ENCODE measurements at regions not wholly inside any gene's neighbourhood (a gene's known extent, or its start where the extent isn't known, plus 50 kb on each side); places are given as distances from the start of the nearest gene placed in this dataset.
"Not testable (repeated sequence)": the region's sequence is repeated elsewhere in the genome, so short reads cannot be mapped to it uniquely, and the experiment has no call there.

- DNase-seq (ENCODE audit: low read depth, low spot score), result no peak
These were observed 83.9 kb upstream of the TMEM178A start for GRCh38 chr2:39581866-39582265.

GRCh38 chr2:39583213-39583612, 82.5 kb upstream of the TMEM178A start:
- no peak for DNase-seq (ENCODE audit: low read depth, low spot score)

GRCh38 chr2:39583781-39584180, 81.9 kb upstream of the TMEM178A start:
- no peak for DNase-seq (ENCODE audit: low read depth, low spot score)

- no peak for DNase-seq (ENCODE audit: low read depth, low spot score)
These were observed 81.3 kb upstream of the TMEM178A start for GRCh38 chr2:39584283-39584965.

GRCh38 chr2:39585531-39585930, 80.2 kb upstream of the TMEM178A start:
- DNase-seq (ENCODE audit: low read depth, low spot score), result not testable (repeated sequence)

GRCh38 chr2:39587168-39587567, 78.5 kb upstream of the TMEM178A start:
- DNase-seq (ENCODE audit: low read depth, low spot score), result no peak

GRCh38 chr2:39587641-39588040, 78.1 kb upstream of the TMEM178A start:
- no peak for DNase-seq (ENCODE audit: low read depth, low spot score)

- DNase-seq (ENCODE audit: low read depth, low spot score), result no peak
These were observed 72.0 kb upstream of the TMEM178A start for GRCh38 chr2:39593439-39594393.

- DNase-seq (ENCODE audit: low read depth, low spot score), result no peak
These were observed 70.6 kb upstream of the TMEM178A start for GRCh38 chr2:39595116-39595515.

GRCh38 chr2:39597314-39597713, 68.4 kb upstream of the TMEM178A start:
- no peak for DNase-seq (ENCODE audit: low read depth, low spot score)

GRCh38 chr2:39602616-39603015, 63.1 kb upstream of the TMEM178A start:
- DNase-seq (ENCODE audit: low read depth, low spot score), result no peak

GRCh38 chr2:39603436-39603835, 62.3 kb upstream of the TMEM178A start:
- no peak for DNase-seq (ENCODE audit: low read depth, low spot score)

- no peak for DNase-seq (ENCODE audit: low read depth, low spot score)
These were observed 60.9 kb upstream of the TMEM178A start for GRCh38 chr2:39604866-39605265.

GRCh38 chr2:39606585-39606984, 59.1 kb upstream of the TMEM178A start:
- DNase-seq (ENCODE audit: low read depth, low spot score), result no peak

GRCh38 chr2:39607538-39608262, 58.0 kb upstream of the TMEM178A start:
- no peak for DNase-seq (ENCODE audit: low read depth, low spot score)

GRCh38 chr2:39608263-39608575, 57.5 kb upstream of the TMEM178A start:
- no peak for DNase-seq (ENCODE audit: low read depth, low spot score)

GRCh38 chr2:39608686-39609441, 56.9 kb upstream of the TMEM178A start:
- no peak for DNase-seq (ENCODE audit: low read depth, low spot score)

- DNase-seq (ENCODE audit: low read depth, low spot score), result no peak
These were observed 55.8 kb upstream of the TMEM178A start for GRCh38 chr2:39609917-39610316.

- no peak for DNase-seq (ENCODE audit: low read depth, low spot score)
These were observed 50.0 kb upstream of the TMEM178A start for GRCh38 chr2:39615675-39616074.
